Activated CD8-positive, alpha-beta T cell treated with anti-CD3 and anti-CD28 coated beads for 36 hours (primary cell): ENCODE measurements at regions not wholly inside any gene's neighbourhood (a gene's known extent, or its start where the extent isn't known, plus 50 kb on each side); places are given as distances from the start of the nearest gene placed in this dataset.

Experiments used
- ATAC-seq: fragments of 200-7000 bp; cut with Tn5 transposase; one replicate; pipeline ENCODE4 v1.10.0; 2021; ENCODE audit warnings: mild to moderate bottlenecking, moderate library complexity
- CTCF ChIA-PET: fragments of 350-600 bp; sonication (Branson Sonifier 250); formaldehyde crosslinking; loops from one replicate; lab custom pipeline; 2021; ENCODE audit warnings: antibody characterized with exemption; lab: Charles Lee
- POLR2A ChIA-PET: fragments of 350-600 bp; sonication (Branson Sonifier 250); formaldehyde crosslinking; loops from one replicate; lab custom pipeline; 2021; ENCODE audit warnings: antibody characterized with exemption; lab: Charles Lee
- DNase-seq: peaks from one replicate; pipeline ENCODE4 v3.0.0-alpha.2; 2020
- H3K27ac Mint-ChIP-seq: one replicate; pipeline ENCODE4 v1.8.0; 2021; ENCODE audit warnings: mild to moderate bottlenecking, mixed read lengths
- H3K27me3 Mint-ChIP-seq: one replicate; pipeline ENCODE4 v1.8.0; 2021; ENCODE audit warnings: mixed read lengths
- H3K36me3 Mint-ChIP-seq: one replicate; pipeline ENCODE4 v1.8.0; 2021; ENCODE audit warnings: low read depth, mixed read lengths
- H3K4me1 Mint-ChIP-seq: one replicate; pipeline ENCODE4 v1.8.0; 2021; ENCODE audit warnings: low read depth, mixed read lengths
- H3K4me3 Mint-ChIP-seq: one replicate; pipeline ENCODE4 v1.8.0; 2021; ENCODE audit warnings: mild to moderate bottlenecking, moderate library complexity, mixed read lengths
- H3K9me3 Mint-ChIP-seq: one replicate; pipeline ENCODE4 v1.8.0; 2021; ENCODE audit warnings: mixed read lengths
- intact Hi-C: fragments of 100-400 bp; cut with micrococcal nuclease; formaldehyde crosslinking; loops from one replicate; pipeline ENCODE4 v1.10.0; 2022
- TF ChIP-seq, protein P1 (sequence below): fragments of 200-600 bp; IDR thresholded peaks from one replicate; pipeline ENCODE4 v1.8.0; 2022; ENCODE audit warnings: antibody characterized with exemption, mild to moderate bottlenecking

DNA sequence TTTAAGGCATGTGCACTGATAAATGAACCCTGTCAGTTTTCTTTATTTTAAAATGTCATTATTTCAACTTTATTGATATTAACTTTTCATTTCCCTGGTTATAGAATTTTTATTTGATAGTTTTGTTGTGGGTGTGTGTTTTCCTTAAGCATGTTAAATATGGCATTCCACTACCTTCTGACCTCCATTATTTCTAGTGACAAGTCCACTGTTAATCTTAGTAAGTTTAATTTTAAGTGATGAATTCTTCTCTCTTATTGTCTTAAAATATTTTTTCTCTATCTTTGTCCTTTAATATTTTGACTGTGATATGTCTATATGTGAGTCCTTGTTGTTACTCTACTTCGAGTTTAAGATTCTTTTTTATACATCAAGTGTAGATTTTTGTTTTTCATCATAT lies 685.7 kb downstream of the GALR1 start:
- Mint-ChIP-seq H3K27me3 (peaks cover 2% of the 10 kb centered on the region), H3K27ac (no peak overlapping the region), H3K9me3 (peaks cover 6% of the 10 kb centered on the region), H3K36me3 (no peaks in the 10 kb centered on the region), H3K4me3 (no peak overlapping the region), H3K4me1 (no peaks in the 10 kb centered on the region)
- TF ChIP-seq, protein P1, sequence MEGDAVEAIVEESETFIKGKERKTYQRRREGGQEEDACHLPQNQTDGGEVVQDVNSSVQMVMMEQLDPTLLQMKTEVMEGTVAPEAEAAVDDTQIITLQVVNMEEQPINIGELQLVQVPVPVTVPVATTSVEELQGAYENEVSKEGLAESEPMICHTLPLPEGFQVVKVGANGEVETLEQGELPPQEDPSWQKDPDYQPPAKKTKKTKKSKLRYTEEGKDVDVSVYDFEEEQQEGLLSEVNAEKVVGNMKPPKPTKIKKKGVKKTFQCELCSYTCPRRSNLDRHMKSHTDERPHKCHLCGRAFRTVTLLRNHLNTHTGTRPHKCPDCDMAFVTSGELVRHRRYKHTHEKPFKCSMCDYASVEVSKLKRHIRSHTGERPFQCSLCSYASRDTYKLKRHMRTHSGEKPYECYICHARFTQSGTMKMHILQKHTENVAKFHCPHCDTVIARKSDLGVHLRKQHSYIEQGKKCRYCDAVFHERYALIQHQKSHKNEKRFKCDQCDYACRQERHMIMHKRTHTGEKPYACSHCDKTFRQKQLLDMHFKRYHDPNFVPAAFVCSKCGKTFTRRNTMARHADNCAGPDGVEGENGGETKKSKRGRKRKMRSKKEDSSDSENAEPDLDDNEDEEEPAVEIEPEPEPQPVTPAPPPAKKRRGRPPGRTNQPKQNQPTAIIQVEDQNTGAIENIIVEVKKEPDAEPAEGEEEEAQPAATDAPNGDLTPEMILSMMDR = no peak
- POLR2A ChIA-PET = no interaction called here
- ATAC-seq (no peak), DNase-seq (no peak)
- intact Hi-C loops = no loop called here
- CTCF ChIA-PET = no interaction called here

DNA sequence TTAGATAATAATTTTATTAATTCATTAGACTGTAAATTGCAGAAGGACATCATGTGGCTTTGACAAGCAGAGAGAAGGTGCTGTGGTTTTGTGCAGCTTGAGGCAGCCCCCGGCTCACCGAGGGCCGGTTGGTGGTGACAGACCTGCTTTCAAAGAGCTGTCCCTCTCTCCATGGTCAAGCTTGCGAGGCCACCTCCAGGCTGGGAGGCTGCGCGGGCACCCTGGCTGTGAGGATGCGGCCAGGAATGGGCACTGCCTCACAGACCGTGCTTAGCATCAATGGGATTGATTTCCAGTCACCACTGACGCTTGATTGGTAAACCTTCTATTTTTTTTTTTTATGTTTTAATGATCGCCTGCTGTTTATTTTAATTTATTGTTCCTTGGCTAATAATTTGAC lies 690.9 kb downstream of the GALR1 start:
- intact Hi-C loops = no loop called here
- no peak overlapping the region for H3K27ac Mint-ChIP-seq
- DNase-seq (no peak), ATAC-seq (no peak)
- H3K36me3 Mint-ChIP-seq = no peaks in the 10 kb centered on the region
- peaks cover 4% of the 10 kb centered on the region for H3K9me3 Mint-ChIP-seq
- H3K27me3 Mint-ChIP-seq = no peaks in the 10 kb centered on the region
- CTCF ChIA-PET = no interaction called here
- TF ChIP-seq, protein P1 = no peak
- H3K4me1 Mint-ChIP-seq = no peaks in the 10 kb centered on the region
- no peak overlapping the region for H3K4me3 Mint-ChIP-seq
- POLR2A ChIA-PET = interaction anchor here (0.7 kb wide), 1 partner anchor 78 kb away, joined by 3 read pairs; no protein-coding TSS in a partner anchor

DNA sequence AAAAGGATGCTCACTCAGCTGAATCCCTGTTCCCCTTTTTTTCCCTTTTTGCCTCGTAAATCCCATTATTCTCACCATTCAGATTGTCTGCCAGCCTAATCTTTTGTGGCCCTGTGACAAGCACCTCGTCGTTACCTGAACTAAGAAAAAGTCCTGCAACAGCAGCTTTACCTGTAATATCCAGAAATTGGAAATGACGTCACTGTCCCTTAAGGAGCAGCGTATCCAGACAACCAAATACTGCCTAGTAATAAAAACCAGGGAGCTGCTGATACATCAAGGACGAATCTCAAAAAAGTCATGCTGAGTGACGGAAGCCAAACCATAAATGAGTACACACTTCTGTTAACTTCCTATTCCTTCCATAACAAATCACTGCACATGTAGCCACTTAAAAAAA lies 694.9 kb downstream of the GALR1 start:
- TF ChIP-seq, protein P1 = no peak
- H3K27ac Mint-ChIP-seq = no peak overlapping the region
- H3K4me1 Mint-ChIP-seq = no peaks in the 10 kb centered on the region
- H3K4me3 Mint-ChIP-seq = no peak overlapping the region
- no peaks in the 10 kb centered on the region for H3K27me3 Mint-ChIP-seq
- intact Hi-C loops = no loop called here
- POLR2A ChIA-PET = no interaction called here
- H3K9me3 Mint-ChIP-seq = no peaks in the 10 kb centered on the region
- DNase-seq = no peak
- no peaks in the 10 kb centered on the region for H3K36me3 Mint-ChIP-seq
- CTCF ChIA-PET = no interaction called here
- ATAC-seq = no peak

DNA sequence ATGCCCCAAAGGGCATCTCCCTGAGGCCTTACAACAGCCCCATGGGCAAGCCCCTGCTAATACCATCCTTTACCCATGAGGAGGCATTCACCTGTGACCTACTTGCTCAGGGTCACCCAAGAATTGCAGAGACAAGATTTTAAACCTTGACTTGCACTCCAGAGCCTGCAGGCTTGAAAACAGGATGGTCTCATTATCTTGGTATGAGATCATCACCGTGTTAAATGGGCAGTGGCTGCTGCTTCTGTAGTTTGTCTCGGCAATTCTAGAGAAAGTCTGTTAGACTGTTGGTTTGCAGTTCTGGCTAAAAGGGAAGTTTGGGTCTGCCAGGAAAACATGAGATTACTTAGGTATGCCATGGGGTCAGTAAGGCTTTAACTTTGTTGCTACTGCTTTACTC lies 698.9 kb downstream of the GALR1 start:
- DNase-seq (no peak), ATAC-seq (no peak)
- intact Hi-C loops = no loop called here
- Mint-ChIP-seq H3K9me3 (peaks cover 6% of the 10 kb centered on the region), H3K36me3 (no peaks in the 10 kb centered on the region), H3K27me3 (no peaks in the 10 kb centered on the region), H3K4me3 (no peak overlapping the region), H3K4me1 (no peaks in the 10 kb centered on the region), H3K27ac (no peak overlapping the region)
- ChIA-PET POLR2A (no interaction called here), CTCF (no interaction called here)
- TF ChIP-seq, protein P1 = no peak

DNA sequence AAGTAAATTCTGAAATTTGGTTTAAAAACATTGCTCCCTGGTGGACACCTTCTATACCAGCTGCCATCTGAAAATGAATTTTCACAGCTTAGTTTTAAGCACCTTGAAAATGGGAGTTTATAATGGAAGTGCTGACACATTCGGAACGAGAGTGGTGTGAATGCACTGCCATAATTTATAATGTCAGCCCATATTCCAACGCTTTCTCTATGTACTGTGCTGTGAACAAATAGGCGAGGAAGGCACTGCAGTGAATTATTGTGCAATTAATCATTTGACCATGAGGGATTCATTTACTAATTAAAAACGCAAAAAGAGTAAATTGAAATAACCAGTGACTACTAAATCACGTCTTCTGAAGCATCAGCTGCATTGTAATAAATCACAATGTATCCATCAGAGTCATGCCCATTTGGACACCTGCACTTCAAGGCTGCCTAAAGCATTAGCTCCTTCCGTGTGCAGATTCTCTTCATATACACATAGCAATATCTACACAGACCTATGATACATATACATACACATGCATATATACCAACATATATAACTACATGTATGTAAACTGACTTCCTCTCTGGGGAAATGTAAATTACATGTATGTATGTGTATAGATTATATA lies 699.8 kb downstream of the GALR1 start:
- CTCF ChIA-PET = no interaction called here
- Mint-ChIP-seq H3K4me1 (no peaks in the 10 kb centered on the region), H3K27ac (no peak overlapping the region), H3K9me3 (peaks cover 6% of the 10 kb centered on the region), H3K36me3 (no peaks in the 10 kb centered on the region), H3K4me3 (no peak overlapping the region), H3K27me3 (no peaks in the 10 kb centered on the region)
- DNase-seq = no peak
- no peak for ATAC-seq
- TF ChIP-seq, protein P1 = no peak
- intact Hi-C loops = no loop called here
- POLR2A ChIA-PET = no interaction called here
